Body of pancreas (tissue), 4 donors: ENCODE measurements at regions not wholly inside any gene's neighbourhood (a gene's known extent, or its start where the extent isn't known, plus 50 kb on each side); places are given as distances from the start of the nearest gene placed in this dataset.

Source experiments
- ATAC-seq: fragments of 150-250 bp; one replicate; pipeline ENCODE4 v1.9.1; 2016
- DNase-seq, 4 donors: peaks; one replicate each; pipeline ENCODE4 v3.0.0-alpha.2; 2019
- H3K27ac ChIP-seq, 4 donors: fragments of 200-600 bp; sonication (generic); 1 replicate in 3 of 4; 2 replicates in 1 of 4; pipeline versions ENCODE4 v1.5.1 to v1.6.1; 2016 to 2019; ENCODE audit warnings: mild to moderate bottlenecking in 1 of 4, mixed read lengths in 1 of 4, moderate library complexity in 1 of 4
- H3K27me3 ChIP-seq, 2 donors: fragments of 200-600 bp; sonication (generic); one replicate each; pipeline ENCODE4 v1.6.0; 2016; ENCODE audit warnings: mild to moderate bottlenecking in 1 of 2
- H3K36me3 ChIP-seq, 2 donors: fragments of 200-600 bp; sonication (generic); replicated peaks in 1 of 2; 2 replicates each; pipeline ENCODE4 v1.5.1; 2016; ENCODE audit warnings: low read depth in 2 of 2; ENCODE audit not compliant: insufficient read depth in 1 of 2
- H3K4me1 ChIP-seq: fragments of 200-600 bp; sonication (generic); one replicate; pipeline ENCODE4 v1.6.0; 2016
- H3K4me3 ChIP-seq, 2 donors: fragments of 200-600 bp; sonication (generic); 1 replicate in 1 of 2; 2 replicates in 1 of 2; pipeline ENCODE4 v1.5.1; 2016 to 2019
- H3K9me3 ChIP-seq, 3 donors: fragments of 200-600 bp; sonication (generic); 1 replicate in 2 of 3; 2 replicates in 1 of 3; pipeline ENCODE4 v1.5.1; 2016
- POLR2A ChIP-seq, 3 donors: fragments of 450-650 bp; IDR thresholded peaks; one replicate each; pipeline ENCODE4 v1.6.1; 2016; ENCODE audit warnings: antibody characterized with exemption in 3 of 3, mild to moderate bottlenecking in 2 of 3
- WGBS, 2 donors: methylation state at CpG; one replicate each; pipeline ENCODE4 v1.1.5; 2017; 5-methylcytosine and 5-hydroxymethylcytosine counted together
- intact Hi-C: fragments of 100-400 bp; cut with DNase I; formaldehyde crosslinking; loops from one replicate; pipeline ENCODE4 v1.15.1; 2023
- TF ChIP-seq, protein P1 (sequence below), 7 experiments: fragments of 450-650 bp in 4 of 7; fragments of 200-600 bp in 3 of 7; sonication (generic) in 3 of 7; IDR thresholded peaks; one replicate each; pipeline ENCODE4 v1.5.1; 2016 to 2019; ENCODE audit warnings: antibody characterized with exemption in 7 of 7

DNA sequence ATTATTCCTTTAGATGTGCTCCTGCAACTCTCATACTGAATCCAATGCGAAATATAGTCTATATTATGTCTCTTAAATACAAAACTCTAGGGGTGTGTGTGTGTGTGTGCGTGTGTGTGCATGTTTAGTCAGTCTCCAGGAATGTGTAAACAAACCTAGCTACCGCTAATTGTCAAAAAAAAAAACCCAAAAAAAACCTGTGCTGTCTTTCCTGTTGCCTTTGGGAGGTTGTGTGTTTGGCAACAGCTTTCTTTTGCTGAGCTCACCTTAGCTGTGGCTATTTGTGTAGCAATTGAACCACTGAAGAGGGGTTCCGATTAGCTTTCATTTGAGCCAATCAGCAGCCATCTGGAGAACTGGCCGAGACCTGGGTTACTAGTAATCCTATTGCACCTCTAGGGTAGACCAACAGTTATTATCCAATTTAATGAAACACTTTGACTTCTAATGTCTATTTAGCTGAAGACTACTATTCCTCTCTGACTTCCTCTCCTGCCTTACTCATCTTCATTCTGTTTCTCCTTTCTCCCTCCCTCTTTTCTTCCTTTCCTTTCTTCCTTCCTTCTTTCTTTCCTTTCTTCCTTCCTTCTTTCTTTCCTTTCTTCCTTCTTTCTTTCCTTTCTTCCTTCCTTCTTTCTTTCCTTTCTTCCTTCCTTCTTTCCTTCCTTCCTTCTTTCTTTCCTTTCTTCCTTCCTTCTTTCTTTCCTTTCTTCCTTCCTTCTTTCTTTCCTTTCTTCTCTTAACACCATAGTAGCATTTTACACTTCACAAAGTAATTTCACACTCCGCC is 471.1 kb downstream of the GBA3 start:
- 41 to 48% methylated on average over 6 of the region's 6 CpGs for WGBS, 2 donors
- Histone ChIP-seq H3K9me3 (no peaks in the 10 kb centered on the region), H3K27me3 (no peaks in the 10 kb centered on the region), H3K4me1 (no peaks in the 10 kb centered on the region), H3K36me3 (no peaks in the 10 kb centered on the region), H3K27ac (no peak overlapping the region), H3K4me3 (no peak overlapping the region)
- no peak for ATAC-seq
- no peak for TF ChIP-seq POLR2A (IDR thresholded peaks at IDR 0.05)
- TF ChIP-seq, protein P1, sequence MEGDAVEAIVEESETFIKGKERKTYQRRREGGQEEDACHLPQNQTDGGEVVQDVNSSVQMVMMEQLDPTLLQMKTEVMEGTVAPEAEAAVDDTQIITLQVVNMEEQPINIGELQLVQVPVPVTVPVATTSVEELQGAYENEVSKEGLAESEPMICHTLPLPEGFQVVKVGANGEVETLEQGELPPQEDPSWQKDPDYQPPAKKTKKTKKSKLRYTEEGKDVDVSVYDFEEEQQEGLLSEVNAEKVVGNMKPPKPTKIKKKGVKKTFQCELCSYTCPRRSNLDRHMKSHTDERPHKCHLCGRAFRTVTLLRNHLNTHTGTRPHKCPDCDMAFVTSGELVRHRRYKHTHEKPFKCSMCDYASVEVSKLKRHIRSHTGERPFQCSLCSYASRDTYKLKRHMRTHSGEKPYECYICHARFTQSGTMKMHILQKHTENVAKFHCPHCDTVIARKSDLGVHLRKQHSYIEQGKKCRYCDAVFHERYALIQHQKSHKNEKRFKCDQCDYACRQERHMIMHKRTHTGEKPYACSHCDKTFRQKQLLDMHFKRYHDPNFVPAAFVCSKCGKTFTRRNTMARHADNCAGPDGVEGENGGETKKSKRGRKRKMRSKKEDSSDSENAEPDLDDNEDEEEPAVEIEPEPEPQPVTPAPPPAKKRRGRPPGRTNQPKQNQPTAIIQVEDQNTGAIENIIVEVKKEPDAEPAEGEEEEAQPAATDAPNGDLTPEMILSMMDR (IDR thresholded peaks at IDR 0.05), result no peak
- DNase-seq, result no peak
- intact Hi-C loops, result no loop called here

DNA sequence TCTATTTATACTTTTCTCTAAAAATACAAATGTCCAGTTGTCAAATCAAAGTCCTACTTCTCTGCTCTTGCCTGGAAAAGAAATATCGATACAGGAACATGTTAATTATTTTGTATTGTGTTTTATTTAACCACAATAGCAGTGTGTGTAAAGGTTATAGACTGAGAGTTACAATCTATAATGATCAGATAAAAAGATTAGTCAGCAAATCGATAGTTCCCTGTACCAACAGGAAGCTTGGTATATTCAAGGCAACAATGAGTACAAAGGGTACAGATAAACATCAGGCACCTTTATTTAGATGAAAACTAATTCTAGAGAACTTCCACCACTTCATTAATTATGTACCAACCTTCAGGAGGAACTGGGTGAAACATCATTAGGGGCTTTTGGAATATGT is 469.5 kb downstream of the GBA3 start:
- no peak for ATAC-seq
- intact Hi-C loops, result no loop called here

DNA sequence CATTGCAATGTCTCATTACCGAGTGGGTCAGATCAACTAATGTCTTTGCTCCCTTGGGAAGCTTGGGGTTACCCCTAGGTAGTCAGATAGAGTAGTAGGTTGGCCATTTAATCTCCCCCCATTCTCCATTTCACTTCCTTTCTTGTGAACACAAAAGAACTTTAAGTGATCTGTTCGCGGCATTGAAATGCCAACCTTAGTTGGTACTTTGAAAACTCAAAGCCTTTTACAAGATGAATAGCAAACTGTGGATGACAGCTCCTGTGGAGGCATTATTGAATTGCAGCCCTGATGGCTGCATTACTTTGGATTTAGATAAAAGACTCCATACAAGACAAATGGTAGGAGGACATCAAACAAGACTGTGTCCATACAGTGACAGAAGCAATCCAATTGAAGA is 469.1 kb downstream of the GBA3 start:
- no peak for DNase-seq
- no peaks in the 10 kb centered on the region for H3K36me3 ChIP-seq
- intact Hi-C loops, result no loop called here
- no peak overlapping the region for H3K27ac ChIP-seq
- no peaks in the 10 kb centered on the region for H3K9me3 ChIP-seq
- no peak for TF ChIP-seq POLR2A (IDR thresholded peaks at IDR 0.05)
- TF ChIP-seq, protein P1 (IDR thresholded peaks at IDR 0.05), result no peak
- H3K27me3 ChIP-seq, result no peaks in the 10 kb centered on the region
- no peaks in the 10 kb centered on the region for H3K4me1 ChIP-seq
- no peak for ATAC-seq
- 70 to 72% methylated on average over 3 of the region's 3 CpGs for WGBS, 2 donors
- no peak overlapping the region for H3K4me3 ChIP-seq

More for the DNA sequence above, 469.5 kb downstream of the GBA3 start:
- TF ChIP-seq, protein P1 (IDR thresholded peaks at IDR 0.05), result no peak
- no peak for TF ChIP-seq POLR2A (IDR thresholded peaks at IDR 0.05)
- Histone ChIP-seq H3K4me3 (no peak overlapping the region), H3K4me1 (no peaks in the 10 kb centered on the region), H3K27ac (no peak overlapping the region), H3K27me3 (no peaks in the 10 kb centered on the region), H3K9me3 (no peaks in the 10 kb centered on the region), H3K36me3 (no peaks in the 10 kb centered on the region)
- DNase-seq, result no peak
- WGBS, 2 donors, result 47 to 54% methylated on average over 2 of the region's 2 CpGs

DNA sequence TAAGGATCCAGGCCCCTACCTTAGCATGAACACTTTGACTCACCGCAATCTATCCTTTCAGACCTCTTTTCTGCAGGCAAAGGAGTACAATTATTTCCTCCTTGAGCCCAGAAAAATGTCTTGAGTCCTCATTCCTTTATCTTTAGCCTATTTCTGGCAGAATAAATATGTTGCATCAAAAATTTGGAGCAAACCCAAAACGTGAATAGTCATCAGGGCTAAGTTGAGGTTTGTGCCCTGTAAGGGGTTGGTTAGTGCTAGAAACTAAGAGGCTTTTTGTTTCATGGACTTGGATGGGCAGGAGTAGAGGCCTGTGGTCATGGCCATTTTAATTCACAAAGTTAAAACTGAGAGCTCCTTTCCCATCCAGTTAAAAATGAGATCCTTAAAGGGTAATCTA is 460.3 kb downstream of the GBA3 start:
- TF ChIP-seq, protein P1 (IDR thresholded peaks at IDR 0.05), result no peak
- no peak for TF ChIP-seq POLR2A (IDR thresholded peaks at IDR 0.05)
- no peak for ATAC-seq

DNA sequence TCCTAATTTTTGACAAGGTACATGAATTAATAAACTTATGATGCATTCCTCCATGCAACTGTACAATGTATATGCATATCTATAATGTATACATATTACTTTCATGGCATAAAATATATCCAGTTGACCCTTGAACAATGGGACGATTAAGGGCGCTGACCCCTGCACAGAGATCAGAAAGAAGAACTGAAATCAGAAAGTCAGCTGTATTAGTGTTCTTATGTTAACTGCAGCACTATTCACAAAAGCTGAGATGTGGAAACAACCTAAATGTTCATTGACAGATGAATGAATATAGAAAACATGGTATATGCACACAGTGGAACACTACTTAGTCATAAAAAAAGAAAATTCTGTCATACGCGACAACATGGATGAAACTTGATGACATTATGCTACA is 457.1 kb downstream of the GBA3 start:
- 81 to 88% methylated on average over 4 of the region's 4 CpGs for WGBS, 2 donors
- Histone ChIP-seq H3K4me3 (no peak overlapping the region), H3K27me3 (no peaks in the 10 kb centered on the region), H3K4me1 (no peaks in the 10 kb centered on the region), H3K9me3 (no peaks in the 10 kb centered on the region), H3K27ac (no peak overlapping the region), H3K36me3 (no peaks in the 10 kb centered on the region)
- ATAC-seq (no peak), DNase-seq (no peak)
- no peak for TF ChIP-seq POLR2A (IDR thresholded peaks at IDR 0.05)
- TF ChIP-seq, protein P1 (IDR thresholded peaks at IDR 0.05), result no peak
- intact Hi-C loops, result no loop called here

More for the DNA sequence above, 460.3 kb downstream of the GBA3 start:
- H3K27ac ChIP-seq, result no peak overlapping the region
- intact Hi-C loops, result no loop called here
- 65 to 67% methylated on average over 2 of the region's 2 CpGs for WGBS, 2 donors
- H3K27me3 ChIP-seq, result no peaks in the 10 kb centered on the region
- H3K4me3 ChIP-seq, result no peak overlapping the region
- no peaks in the 10 kb centered on the region for H3K4me1 ChIP-seq
- no peaks in the 10 kb centered on the region for H3K36me3 ChIP-seq
- H3K9me3 ChIP-seq, result no peaks in the 10 kb centered on the region
- DNase-seq, result no peak
